ENCODE measurements at regions not wholly inside any gene's neighbourhood (a gene's known extent, or its start where the extent isn't known, plus 50 kb on each side); places are given as distances from the start of the nearest gene placed in this dataset.
"Not testable (repeated sequence)": the region's sequence is repeated elsewhere in the genome, so short reads cannot be mapped to it uniquely, and the experiment has no call there.

DNA sequence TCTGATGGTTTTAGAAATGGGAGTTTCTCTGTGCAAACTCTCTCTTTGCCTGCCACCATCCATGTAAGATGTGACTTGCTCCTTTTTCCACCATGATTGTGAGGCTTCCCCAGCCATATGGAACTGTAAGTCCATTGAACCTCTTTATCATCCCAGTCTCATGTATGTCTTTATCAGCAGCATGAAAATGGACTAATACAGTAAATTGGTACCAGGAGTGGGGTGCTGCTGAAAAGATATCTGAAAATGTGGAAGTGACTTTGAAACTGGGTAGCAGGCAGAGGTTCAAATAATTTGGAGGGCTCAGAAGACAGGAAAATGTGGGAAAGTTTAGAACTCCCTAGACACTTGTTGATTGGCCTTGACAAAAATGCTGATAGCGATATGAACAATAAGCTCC lies 368.3 kb downstream of the ZIC3 start:
- TF ChIP-seq POLR2A (IDR thresholded peaks at IDR 0.05): not testable (repeated sequence)
- TF ChIP-seq, protein P1, sequence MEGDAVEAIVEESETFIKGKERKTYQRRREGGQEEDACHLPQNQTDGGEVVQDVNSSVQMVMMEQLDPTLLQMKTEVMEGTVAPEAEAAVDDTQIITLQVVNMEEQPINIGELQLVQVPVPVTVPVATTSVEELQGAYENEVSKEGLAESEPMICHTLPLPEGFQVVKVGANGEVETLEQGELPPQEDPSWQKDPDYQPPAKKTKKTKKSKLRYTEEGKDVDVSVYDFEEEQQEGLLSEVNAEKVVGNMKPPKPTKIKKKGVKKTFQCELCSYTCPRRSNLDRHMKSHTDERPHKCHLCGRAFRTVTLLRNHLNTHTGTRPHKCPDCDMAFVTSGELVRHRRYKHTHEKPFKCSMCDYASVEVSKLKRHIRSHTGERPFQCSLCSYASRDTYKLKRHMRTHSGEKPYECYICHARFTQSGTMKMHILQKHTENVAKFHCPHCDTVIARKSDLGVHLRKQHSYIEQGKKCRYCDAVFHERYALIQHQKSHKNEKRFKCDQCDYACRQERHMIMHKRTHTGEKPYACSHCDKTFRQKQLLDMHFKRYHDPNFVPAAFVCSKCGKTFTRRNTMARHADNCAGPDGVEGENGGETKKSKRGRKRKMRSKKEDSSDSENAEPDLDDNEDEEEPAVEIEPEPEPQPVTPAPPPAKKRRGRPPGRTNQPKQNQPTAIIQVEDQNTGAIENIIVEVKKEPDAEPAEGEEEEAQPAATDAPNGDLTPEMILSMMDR (IDR thresholded peaks at IDR 0.05): not testable (repeated sequence)
